CD4-positive, alpha-beta T cell treated with Interleukin-21 for 1 hour (primary cell): ENCODE measurements at regions not wholly inside any gene's neighbourhood (a gene's known extent, or its start where the extent isn't known, plus 50 kb on each side); places are given as distances from the start of the nearest gene placed in this dataset.

ENCODE experiments used
- DNase-seq: peaks from one replicate; pipeline ENCODE4 v3.0.0-alpha.2; 2020

GRCh38 chr13:77480066-77480465, 55.4 kb upstream of the SCEL start:
- DNase-seq, result no peak

GRCh38 chr13:77479326-77479725, 56.2 kb upstream of the SCEL start:
- DNase-seq, result no peak

- DNase-seq, result no peak
Observed at GRCh38 chr13:77477299-77477848, 58.1 kb upstream of the SCEL start.

GRCh38 chr13:77476456-77476855, 59.0 kb upstream of the SCEL start:
- no peak for DNase-seq

GRCh38 chr13:77475345-77476084, 60.0 kb upstream of the SCEL start:
- no peak for DNase-seq

GRCh38 chr13:77470986-77471385, 64.5 kb upstream of the SCEL start:
- DNase-seq, result no peak

- no peak for DNase-seq
Observed at GRCh38 chr13:77466753-77467422, 68.6 kb upstream of the SCEL start.

GRCh38 chr13:77465603-77466195, 69.8 kb upstream of the SCEL start:
- no peak for DNase-seq

GRCh38 chr13:77460195-77460594, 75.3 kb upstream of the SCEL start:
- DNase-seq, result no peak

GRCh38 chr13:77459592-77459991, 75.9 kb upstream of the SCEL start:
- no peak for DNase-seq

- no peak for DNase-seq
Observed at GRCh38 chr13:77458736-77459135, 76.8 kb upstream of the SCEL start.

GRCh38 chr13:77457966-77458365, 77.5 kb upstream of the SCEL start:
- no peak for DNase-seq

- DNase-seq, result no peak
Observed at GRCh38 chr13:77456271-77456670, 79.2 kb upstream of the SCEL start.

- no peak for DNase-seq
Observed at GRCh38 chr13:77449265-77449664, 86.2 kb upstream of the SCEL start.

- DNase-seq, result no peak
Observed at GRCh38 chr13:77448689-77449088, 86.8 kb upstream of the SCEL start.

- DNase-seq, result no peak
Observed at GRCh38 chr13:77443511-77443910, 92.0 kb upstream of the SCEL start.

- DNase-seq, result no peak
Observed at GRCh38 chr13:77437267-77437666, 98.2 kb upstream of the SCEL start.

- no peak for DNase-seq
Observed at GRCh38 chr13:77434289-77434688, 101.2 kb upstream of the SCEL start.

GRCh38 chr13:77431449-77431848, 104.1 kb upstream of the SCEL start:
- DNase-seq, result no peak

GRCh38 chr13:77430377-77430951, 103.6 kb upstream of the MYCBP2 start:
- DNase-seq, result no peak

- DNase-seq, result no peak
Observed at GRCh38 chr13:77429320-77430142, 102.6 kb upstream of the MYCBP2 start.

GRCh38 chr13:77425705-77426104, 98.8 kb upstream of the MYCBP2 start:
- no peak for DNase-seq

- no peak for DNase-seq
Observed at GRCh38 chr13:77423296-77423695, 96.4 kb upstream of the MYCBP2 start.
